Gastrocnemius medialis (tissue), 4 donors: ENCODE measurements at regions not wholly inside any gene's neighbourhood (a gene's known extent, or its start where the extent isn't known, plus 50 kb on each side); places are given as distances from the start of the nearest gene placed in this dataset.

Source experiments
- POLR2A ChIP-seq, 2 donors: fragments of 450-650 bp; IDR thresholded peaks; one replicate each; pipeline ENCODE4 v1.6.1; 2017; ENCODE audit warnings: antibody characterized with exemption in 2 of 2, mild to moderate bottlenecking in 2 of 2, moderate library complexity in 2 of 2
- TF ChIP-seq, protein P1 (sequence below), 5 experiments: fragments of 450-650 bp in 3 of 5; fragments of 200-600 bp in 2 of 5; sonication (generic) in 2 of 5; IDR thresholded peaks in 4 of 5; conservative IDR thresholded peaks in 1 of 5; 1 replicate in 4 of 5; 2 replicates in 1 of 5; pipeline ENCODE4 v1.5.1; 2016 to 2019; ENCODE audit warnings: antibody characterized with exemption in 5 of 5, mild to moderate bottlenecking in 3 of 5, moderate library complexity in 3 of 5

DNA sequence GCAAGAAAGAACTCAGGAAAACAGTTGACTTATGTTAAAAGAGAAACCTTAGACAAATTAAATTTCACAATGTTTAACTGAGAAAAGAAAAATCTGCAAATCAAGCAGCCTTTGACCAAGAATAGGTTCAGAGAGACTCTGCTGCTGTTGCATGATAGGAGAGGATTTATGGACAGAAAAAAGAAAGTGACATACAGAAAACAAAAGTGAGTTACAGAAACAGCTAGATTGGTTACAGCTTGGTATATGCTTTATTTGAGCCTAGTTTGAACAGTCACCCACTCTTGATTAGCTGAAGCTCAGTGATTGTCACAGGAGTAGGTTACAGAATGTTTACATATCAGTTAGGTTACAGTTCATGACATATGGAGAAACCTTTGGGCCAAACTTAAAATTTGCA is 258.2 kb upstream of the SPOPL start:
- no peak for TF ChIP-seq POLR2A (IDR thresholded peaks at IDR 0.05)
- TF ChIP-seq, protein P1, sequence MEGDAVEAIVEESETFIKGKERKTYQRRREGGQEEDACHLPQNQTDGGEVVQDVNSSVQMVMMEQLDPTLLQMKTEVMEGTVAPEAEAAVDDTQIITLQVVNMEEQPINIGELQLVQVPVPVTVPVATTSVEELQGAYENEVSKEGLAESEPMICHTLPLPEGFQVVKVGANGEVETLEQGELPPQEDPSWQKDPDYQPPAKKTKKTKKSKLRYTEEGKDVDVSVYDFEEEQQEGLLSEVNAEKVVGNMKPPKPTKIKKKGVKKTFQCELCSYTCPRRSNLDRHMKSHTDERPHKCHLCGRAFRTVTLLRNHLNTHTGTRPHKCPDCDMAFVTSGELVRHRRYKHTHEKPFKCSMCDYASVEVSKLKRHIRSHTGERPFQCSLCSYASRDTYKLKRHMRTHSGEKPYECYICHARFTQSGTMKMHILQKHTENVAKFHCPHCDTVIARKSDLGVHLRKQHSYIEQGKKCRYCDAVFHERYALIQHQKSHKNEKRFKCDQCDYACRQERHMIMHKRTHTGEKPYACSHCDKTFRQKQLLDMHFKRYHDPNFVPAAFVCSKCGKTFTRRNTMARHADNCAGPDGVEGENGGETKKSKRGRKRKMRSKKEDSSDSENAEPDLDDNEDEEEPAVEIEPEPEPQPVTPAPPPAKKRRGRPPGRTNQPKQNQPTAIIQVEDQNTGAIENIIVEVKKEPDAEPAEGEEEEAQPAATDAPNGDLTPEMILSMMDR (IDR thresholded peaks at IDR 0.05 in 4 of 5, conservative IDR thresholded peaks at IDR 0.05 in 1 of 5) = no peak
